Coronary artery (tissue), 2 donors: ENCODE measurements at regions not wholly inside any gene's neighbourhood (a gene's known extent, or its start where the extent isn't known, plus 50 kb on each side); places are given as distances from the start of the nearest gene placed in this dataset.

Experiments used
- DNase-seq: peaks from one replicate; pipeline ENCODE4 v3.0.0-alpha.2; 2017; ENCODE audit warnings: low spot score
- H3K27ac ChIP-seq, 2 donors: fragments of 200-600 bp; sonication (generic); one replicate each; pipeline ENCODE4 v1.5.1; 2016 to 2019
- H3K4me3 ChIP-seq: fragments of 200-600 bp; sonication (generic); 2 replicates; pipeline ENCODE4 v1.5.1; 2016; ENCODE audit warnings: mild to moderate bottlenecking, moderate library complexity
- CTCF ChIP-seq: fragments of 200-600 bp; sonication (generic); IDR thresholded peaks from one replicate; pipeline ENCODE4 v1.5.1; 2019; ENCODE audit warnings: antibody characterized with exemption

GRCh38 chrX:456551-457291, 70.0 kb upstream of the PPP2R3B start:
- no peak for DNase-seq
- Histone ChIP-seq H3K27ac (no peak overlapping the region), H3K4me3 (no peak overlapping the region)
- no peak for TF ChIP-seq CTCF

GRCh38 chrX:457292-457679, 70.6 kb upstream of the PPP2R3B start:
- DNase-seq = no peak
- H3K4me3 ChIP-seq = no peak overlapping the region
- TF ChIP-seq CTCF = no peak
- no peak overlapping the region for H3K27ac ChIP-seq

- Histone ChIP-seq H3K27ac (no peak overlapping the region), H3K4me3 (no peak overlapping the region)
- DNase-seq = no peak
- no peak for TF ChIP-seq CTCF
Measured at GRCh38 chrX:458631-459061, 71.9 kb upstream of the PPP2R3B start.

- no peak overlapping the region for H3K27ac ChIP-seq
- no peak overlapping the region for H3K4me3 ChIP-seq
- no peak for DNase-seq
- TF ChIP-seq CTCF = no peak
Measured at GRCh38 chrX:459611-460010, 72.9 kb upstream of the PPP2R3B start.

- no peak for TF ChIP-seq CTCF
- no peak overlapping the region for H3K4me3 ChIP-seq
- H3K27ac ChIP-seq = no peak overlapping the region
- DNase-seq = no peak
Measured at GRCh38 chrX:460116-460515, 73.4 kb upstream of the PPP2R3B start.

GRCh38 chrX:460823-461640, 74.3 kb upstream of the PPP2R3B start:
- H3K27ac ChIP-seq = no peak overlapping the region
- no peak for TF ChIP-seq CTCF
- DNase-seq = no peak
- no peak overlapping the region for H3K4me3 ChIP-seq

GRCh38 chrX:462853-463252, 76.1 kb upstream of the PPP2R3B start:
- H3K4me3 ChIP-seq = no peak overlapping the region
- TF ChIP-seq CTCF = no peak
- no peak for DNase-seq
- no peak overlapping the region for H3K27ac ChIP-seq
